Activated gamma-delta T cell (primary cell): ENCODE measurements at regions not wholly inside any gene's neighbourhood (a gene's known extent, or its start where the extent isn't known, plus 50 kb on each side); places are given as distances from the start of the nearest gene placed in this dataset.

ENCODE experiments used
- DNase-seq: peaks from one replicate; lab custom pipeline; 2025; lab: John Stamatoyannopoulos, UW

- no peak for DNase-seq
Measured at GRCh38 chr4:178784491-178784890, 1342.3 kb upstream of the AGA start.

GRCh38 chr4:178789279-178789678, 1347.0 kb upstream of the AGA start:
- DNase-seq = no peak

GRCh38 chr4:178799204-178799603, 1357.0 kb upstream of the AGA start:
- no peak for DNase-seq

- DNase-seq = no peak
Measured at GRCh38 chr4:178808106-178808505, 1365.9 kb upstream of the AGA start.

- DNase-seq = no peak
Measured at GRCh38 chr4:178809921-178810320, 1367.7 kb upstream of the AGA start.

GRCh38 chr4:178811356-178811755, 1369.1 kb upstream of the AGA start:
- no peak for DNase-seq

GRCh38 chr4:178812866-178813265, 1370.6 kb upstream of the AGA start:
- DNase-seq = no peak

GRCh38 chr4:178814908-178815307, 1372.7 kb upstream of the AGA start:
- DNase-seq = no peak

- DNase-seq = no peak
Measured at GRCh38 chr4:178823673-178824295, 1381.5 kb upstream of the AGA start.

GRCh38 chr4:178836865-178837264, 1394.6 kb upstream of the AGA start:
- DNase-seq = no peak

GRCh38 chr4:178838776-178839175, 1396.5 kb upstream of the AGA start:
- no peak for DNase-seq

GRCh38 chr4:178856139-178856800, 1414.0 kb upstream of the AGA start:
- DNase-seq = no peak

GRCh38 chr4:178871476-178871875, 1429.2 kb upstream of the AGA start:
- DNase-seq = no peak

GRCh38 chr4:178881937-178882336, 1439.7 kb upstream of the AGA start:
- DNase-seq = no peak

GRCh38 chr4:178894126-178894525, 1451.9 kb upstream of the AGA start:
- no peak for DNase-seq

GRCh38 chr4:178899084-178899483, 1456.8 kb upstream of the AGA start:
- DNase-seq = no peak

GRCh38 chr4:178917756-178918155, 1475.5 kb upstream of the AGA start:
- no peak for DNase-seq

- DNase-seq = no peak
Measured at GRCh38 chr4:178937130-178937529, 1494.9 kb upstream of the AGA start.

GRCh38 chr4:178941975-178942374, 1499.7 kb upstream of the AGA start:
- DNase-seq = no peak

GRCh38 chr4:178953447-178954120, 1511.3 kb upstream of the AGA start:
- no peak for DNase-seq

GRCh38 chr4:178955614-178956013, 1513.4 kb upstream of the AGA start:
- no peak for DNase-seq

GRCh38 chr4:178958725-178959440, 1516.6 kb upstream of the AGA start:
- DNase-seq = no peak
